IMR-90 (cell line): ENCODE measurements at regions not wholly inside any gene's neighbourhood (a gene's known extent, or its start where the extent isn't known, plus 50 kb on each side); places are given as distances from the start of the nearest gene placed in this dataset.

Experiments used
- ATAC-seq: fragments of 200-7000 bp; cut with Tn5 transposase; 2 replicates; pipeline ENCODE4 v1.9.1; 2020; ENCODE audit warnings: low read depth, mild to moderate bottlenecking, moderate library complexity
- BruUV-seq: library from RNA; stranded (reverse); fragments of 400-500 nt; replicated peaks from 2 replicates; lab custom pipeline; 2021; lab: Mats Ljungman, UMichigan
- CTCF ChIA-PET: fragments of 300-600 bp; formaldehyde crosslinking; extraction: SDS; loops from one replicate; lab custom pipeline; 2021; ENCODE audit warnings: antibody characterized with exemption; lab: Yijun Ruan, JAX
- POLR2A ChIA-PET: fragments of 300-600 bp; sonication (Branson Sonifier 250); formaldehyde crosslinking; loops from one replicate; lab custom pipeline; 2022; ENCODE audit warnings: antibody characterized with exemption; ENCODE audit not compliant: unreplicated experiment; lab: Charles Lee
- DNase-seq: peaks from one replicate; pipeline ENCODE4 v3.0.0; 2013
- H2AFZ ChIP-seq: replicated peaks from 2 replicates; pipeline ENCODE3; 2013; ENCODE audit warnings: low read length, mild to moderate bottlenecking; ENCODE audit not compliant: poor library complexity
- H2AK5ac ChIP-seq: 2 replicates; pipeline ENCODE4 v1.6.1; 2013; ENCODE audit warnings: low read depth, low read length, inconsistent platforms
- H2AK9ac ChIP-seq: replicated peaks from 2 replicates; pipeline ENCODE3; 2013; ENCODE audit warnings: mild to moderate bottlenecking, low read depth, low read length, moderate library complexity; ENCODE audit not compliant: poor library complexity
- H2BK120ac ChIP-seq: 2 replicates; pipeline ENCODE4 v1.6.1; 2013; ENCODE audit warnings: low read depth, low read length, inconsistent platforms
- H2BK15ac ChIP-seq: 3 replicates; pipeline ENCODE4 v1.6.1; 2013; ENCODE audit warnings: low read depth, low read length, inconsistent platforms
- H2BK20ac ChIP-seq: 2 replicates; pipeline ENCODE4 v1.6.1; 2013; ENCODE audit warnings: low read depth, mild to moderate bottlenecking, inconsistent platforms, low read length, moderate library complexity
- H2BK5ac ChIP-seq: 2 replicates; pipeline ENCODE4 v1.6.1; 2013; ENCODE audit warnings: mild to moderate bottlenecking, low read depth, low read length, inconsistent platforms; ENCODE audit not compliant: poor library complexity, severe bottlenecking
- H3K14ac ChIP-seq: replicated peaks from 2 replicates; pipeline ENCODE4 v1.6.1; 2013; ENCODE audit warnings: low read depth, low read length, inconsistent platforms
- H3K18ac ChIP-seq: 2 replicates; pipeline ENCODE4 v1.6.1; 2013; ENCODE audit warnings: low read depth, low read length, control low read depth
- H3K23ac ChIP-seq: 2 replicates; pipeline ENCODE4 v1.6.1; 2013; ENCODE audit warnings: low read depth, low read length, inconsistent platforms
- H3K27ac ChIP-seq: 2 replicates; pipeline ENCODE4 v1.5.1; 2013; ENCODE audit warnings: mild to moderate bottlenecking, control low read depth, low read length; ENCODE audit not compliant: insufficient read depth
- H3K27me3 ChIP-seq: 2 replicates; pipeline ENCODE4 v1.6.1; 2013; ENCODE audit warnings: low read length; ENCODE audit not compliant: control insufficient read depth, insufficient read depth
- H3K36me3 ChIP-seq: 2 replicates; pipeline ENCODE4 v1.6.1; 2013; ENCODE audit warnings: low read length, mixed read lengths; ENCODE audit not compliant: control insufficient read depth, insufficient read depth
- H3K4ac ChIP-seq: 2 replicates; pipeline ENCODE4 v1.6.1; 2013; ENCODE audit warnings: low read depth, low read length, inconsistent platforms
- H3K4me1 ChIP-seq: 2 replicates; pipeline ENCODE4 v1.6.1; 2013; ENCODE audit warnings: low read length, mixed read lengths; ENCODE audit not compliant: control insufficient read depth, insufficient read depth
- H3K4me2 ChIP-seq: 2 replicates; pipeline ENCODE4 v1.6.1; 2013; ENCODE audit warnings: low read depth, mild to moderate bottlenecking, control low read depth, low read length, moderate library complexity
- H3K4me3 ChIP-seq: 2 replicates; pipeline ENCODE4 v1.5.1; 2013; ENCODE audit warnings: low read depth, mild to moderate bottlenecking, control low read depth, low read length, moderate library complexity; ENCODE audit not compliant: insufficient read depth
- H3K56ac ChIP-seq: 2 replicates; pipeline ENCODE4 v1.6.1; 2013; ENCODE audit warnings: low read length, inconsistent platforms; ENCODE audit not compliant: insufficient read depth; ENCODE audit errors: extremely low read depth
- H3K79me1 ChIP-seq, 2 experiments: 2 replicates each; pipeline ENCODE4 v1.6.1; 2013; ENCODE audit warnings: low read length in 2 of 2, inconsistent platforms in 1 of 2, low read depth in 1 of 2
- H3K9ac ChIP-seq: 2 replicates; pipeline ENCODE4 v1.6.1; 2013; ENCODE audit warnings: low read depth, low read length, control low read depth
- H3K9me1 ChIP-seq: 2 replicates; pipeline ENCODE4 v1.6.1; 2013; ENCODE audit warnings: low read length, inconsistent platforms; ENCODE audit not compliant: insufficient read depth
- H3K9me3 ChIP-seq: 2 replicates; pipeline ENCODE4 v1.6.1; 2013; ENCODE audit warnings: low read length; ENCODE audit not compliant: control insufficient read depth, insufficient read depth
- H4K20me1 ChIP-seq: 2 replicates; pipeline ENCODE4 v1.6.1; 2013; ENCODE audit warnings: low read length, inconsistent platforms; ENCODE audit not compliant: insufficient read depth
- H4K5ac ChIP-seq: 2 replicates; pipeline ENCODE4 v1.6.1; 2013; ENCODE audit warnings: mild to moderate bottlenecking, low read depth, low read length, control low read depth
- H4K8ac ChIP-seq, 2 experiments: 2 replicates each; pipeline ENCODE4 v1.6.1; 2013; ENCODE audit warnings: low read depth in 2 of 2, low read length in 2 of 2, control low read depth in 1 of 2, inconsistent platforms in 1 of 2
- H4K91ac ChIP-seq: 2 replicates; pipeline ENCODE4 v1.6.1; 2013; ENCODE audit warnings: low read depth, low read length, inconsistent platforms; ENCODE audit not compliant: insufficient read depth
- BHLHE40 ChIP-seq: fragments of 150-350 bp; IDR thresholded peaks from 2 replicates; pipeline ENCODE4 v1.6.1; 2016; ENCODE audit warnings: mild to moderate bottlenecking, low read depth, low read length
- CEBPB ChIP-seq: IDR thresholded peaks from 2 replicates; pipeline ENCODE4 v1.6.1; 2012; ENCODE audit warnings: low read depth, low read length, improper control_type of control experiment
- CHD1 ChIP-seq: IDR thresholded peaks from 2 replicates; pipeline ENCODE4 v1.6.1; 2012; ENCODE audit warnings: low read depth, low read length, improper control_type of control experiment
- RCOR1 ChIP-seq: IDR thresholded peaks from 2 replicates; pipeline ENCODE4 v1.6.1; 2012; ENCODE audit warnings: mild to moderate bottlenecking, low read length, improper control_type of control experiment; ENCODE audit not compliant: insufficient replicate concordance
- RFX5 ChIP-seq: IDR thresholded peaks from 2 replicates; pipeline ENCODE4 v1.8.0; 2012; ENCODE audit warnings: low read depth, mild to moderate bottlenecking, low read length, moderate library complexity
- SMC3 ChIP-seq: fragments of 150-350 bp; IDR thresholded peaks from 2 replicates; pipeline ENCODE4 v1.6.1; 2016; ENCODE audit warnings: low read depth, mild to moderate bottlenecking, antibody characterized with exemption, low read length, moderate library complexity
- WGBS, 2 experiments: methylation state at CpG; one replicate each; pipeline versions ENCODE4 v1.1.5 to v1.1.7; 2013; ENCODE audit warnings: missing lambda C conversion rate in 2 of 2; ENCODE audit not compliant: insufficient read length in 1 of 2; ENCODE audit errors: extremely low coverage in 2 of 2; 5-methylcytosine and 5-hydroxymethylcytosine counted together
- dilution Hi-C: fragments of 300-500 bp; cut with HindIII; formaldehyde crosslinking; loops from one replicate; pipeline ENCODE4 v1.14.3; 2018; ENCODE audit warnings: low sequenced_read_pairs; ENCODE audit not compliant: unreplicated experiment
- in situ Hi-C: fragments of 300-500 bp; cut with MboI; formaldehyde crosslinking; loops from 3 replicates; pipeline ENCODE4 v1.14.3; 2019; ENCODE audit warnings: low sequenced_read_pairs, inconsistent platforms, mixed read lengths
- intact Hi-C: fragments of 100-400 bp; cut with micrococcal nuclease; formaldehyde crosslinking; loops from 2 replicates; pipeline ENCODE4 v1.10.0; 2022

- Histone ChIP-seq H3K56ac (no peak overlapping the region), H2BK5ac (no peak overlapping the region), H2BK15ac (no peak overlapping the region), H4K20me1 (no peaks in the 10 kb centered on the region), H4K5ac (no peak overlapping the region), H2AK5ac (no peak overlapping the region), H3K27me3 (no peaks in the 10 kb centered on the region), H3K9ac (no peak overlapping the region), H4K91ac (no peak overlapping the region), H3K79me1 (no peaks in the 10 kb centered on the region), H3K14ac (no peak overlapping the region), H3K23ac (no peak overlapping the region), H3K27ac (no peak overlapping the region), H3K36me3 (no peaks in the 10 kb centered on the region), H2BK20ac (no peak overlapping the region), H2AFZ (no peak overlapping the region), H4K8ac (no peak overlapping the region), H3K4me3 (no peak overlapping the region), H3K18ac (no peak overlapping the region), H3K9me1 (no peaks in the 10 kb centered on the region), H3K9me3 (no peaks in the 10 kb centered on the region), H2BK120ac (no peak overlapping the region), H3K4ac (no peak overlapping the region), H3K4me2 (no peak overlapping the region), H3K4me1 (no peaks in the 10 kb centered on the region), H2AK9ac (no peak overlapping the region)
- TF ChIP-seq SMC3, result no peak
- no peak for TF ChIP-seq BHLHE40
- no peak for TF ChIP-seq RFX5
- TF ChIP-seq RCOR1, result no peak
- no peak for TF ChIP-seq CEBPB
- TF ChIP-seq CHD1, result no peak
- ChIA-PET CTCF (no interaction called here), POLR2A (no interaction called here)
- WGBS, 2 experiments, result no CpG with 5 or more reads among the region's 4 CpGs
- no TSS peak for BruUV-seq
- dilution Hi-C loops, result no loop called here
- in situ Hi-C loops, result no loop called here
- no peak for DNase-seq
- no peak for ATAC-seq
- intact Hi-C loops, result no loop called here
These were observed 287.7 kb downstream of the DHX35 start for GRCh38 chr20:39249798-39250197.
